IMR-90 (cell line): ENCODE measurements at regions not wholly inside any gene's neighbourhood (a gene's known extent, or its start where the extent isn't known, plus 50 kb on each side); places are given as distances from the start of the nearest gene placed in this dataset.

Experiments used
- ATAC-seq: fragments of 200-7000 bp; cut with Tn5 transposase; 2 replicates; pipeline ENCODE4 v1.9.1; 2020; ENCODE audit warnings: low read depth, mild to moderate bottlenecking, moderate library complexity
- BruUV-seq: library from RNA; stranded (reverse); fragments of 400-500 nt; replicated peaks from 2 replicates; lab custom pipeline; 2021; lab: Mats Ljungman, UMichigan
- CTCF ChIA-PET: fragments of 300-600 bp; formaldehyde crosslinking; extraction: SDS; loops from one replicate; lab custom pipeline; 2021; ENCODE audit warnings: antibody characterized with exemption; lab: Yijun Ruan, JAX
- POLR2A ChIA-PET: fragments of 300-600 bp; sonication (Branson Sonifier 250); formaldehyde crosslinking; loops from one replicate; lab custom pipeline; 2022; ENCODE audit warnings: antibody characterized with exemption; ENCODE audit not compliant: unreplicated experiment; lab: Charles Lee
- DNase-seq: peaks from one replicate; pipeline ENCODE4 v3.0.0; 2013
- H2AFZ ChIP-seq: replicated peaks from 2 replicates; pipeline ENCODE3; 2013; ENCODE audit warnings: low read length, mild to moderate bottlenecking; ENCODE audit not compliant: poor library complexity
- H2AK5ac ChIP-seq: 2 replicates; pipeline ENCODE4 v1.6.1; 2013; ENCODE audit warnings: low read depth, low read length, inconsistent platforms
- H2AK9ac ChIP-seq: replicated peaks from 2 replicates; pipeline ENCODE3; 2013; ENCODE audit warnings: mild to moderate bottlenecking, low read depth, low read length, moderate library complexity; ENCODE audit not compliant: poor library complexity
- H2BK120ac ChIP-seq: 2 replicates; pipeline ENCODE4 v1.6.1; 2013; ENCODE audit warnings: low read depth, low read length, inconsistent platforms
- H2BK15ac ChIP-seq: 3 replicates; pipeline ENCODE4 v1.6.1; 2013; ENCODE audit warnings: low read depth, low read length, inconsistent platforms
- H2BK20ac ChIP-seq: 2 replicates; pipeline ENCODE4 v1.6.1; 2013; ENCODE audit warnings: low read depth, mild to moderate bottlenecking, inconsistent platforms, low read length, moderate library complexity
- H2BK5ac ChIP-seq: 2 replicates; pipeline ENCODE4 v1.6.1; 2013; ENCODE audit warnings: mild to moderate bottlenecking, low read depth, low read length, inconsistent platforms; ENCODE audit not compliant: poor library complexity, severe bottlenecking
- H3K14ac ChIP-seq: replicated peaks from 2 replicates; pipeline ENCODE4 v1.6.1; 2013; ENCODE audit warnings: low read depth, low read length, inconsistent platforms
- H3K18ac ChIP-seq: 2 replicates; pipeline ENCODE4 v1.6.1; 2013; ENCODE audit warnings: low read depth, low read length, control low read depth
- H3K23ac ChIP-seq: 2 replicates; pipeline ENCODE4 v1.6.1; 2013; ENCODE audit warnings: low read depth, low read length, inconsistent platforms
- H3K27ac ChIP-seq: 2 replicates; pipeline ENCODE4 v1.5.1; 2013; ENCODE audit warnings: mild to moderate bottlenecking, control low read depth, low read length; ENCODE audit not compliant: insufficient read depth
- H3K27me3 ChIP-seq: 2 replicates; pipeline ENCODE4 v1.6.1; 2013; ENCODE audit warnings: low read length; ENCODE audit not compliant: control insufficient read depth, insufficient read depth
- H3K36me3 ChIP-seq: 2 replicates; pipeline ENCODE4 v1.6.1; 2013; ENCODE audit warnings: low read length, mixed read lengths; ENCODE audit not compliant: control insufficient read depth, insufficient read depth
- H3K4ac ChIP-seq: 2 replicates; pipeline ENCODE4 v1.6.1; 2013; ENCODE audit warnings: low read depth, low read length, inconsistent platforms
- H3K4me1 ChIP-seq: 2 replicates; pipeline ENCODE4 v1.6.1; 2013; ENCODE audit warnings: low read length, mixed read lengths; ENCODE audit not compliant: control insufficient read depth, insufficient read depth
- H3K4me2 ChIP-seq: 2 replicates; pipeline ENCODE4 v1.6.1; 2013; ENCODE audit warnings: low read depth, mild to moderate bottlenecking, control low read depth, low read length, moderate library complexity
- H3K4me3 ChIP-seq: 2 replicates; pipeline ENCODE4 v1.5.1; 2013; ENCODE audit warnings: low read depth, mild to moderate bottlenecking, control low read depth, low read length, moderate library complexity; ENCODE audit not compliant: insufficient read depth
- H3K56ac ChIP-seq: 2 replicates; pipeline ENCODE4 v1.6.1; 2013; ENCODE audit warnings: low read length, inconsistent platforms; ENCODE audit not compliant: insufficient read depth; ENCODE audit errors: extremely low read depth
- H3K79me1 ChIP-seq, 2 experiments: 2 replicates each; pipeline ENCODE4 v1.6.1; 2013; ENCODE audit warnings: low read length in 2 of 2, inconsistent platforms in 1 of 2, low read depth in 1 of 2
- H3K9ac ChIP-seq: 2 replicates; pipeline ENCODE4 v1.6.1; 2013; ENCODE audit warnings: low read depth, low read length, control low read depth
- H3K9me1 ChIP-seq: 2 replicates; pipeline ENCODE4 v1.6.1; 2013; ENCODE audit warnings: low read length, inconsistent platforms; ENCODE audit not compliant: insufficient read depth
- H3K9me3 ChIP-seq: 2 replicates; pipeline ENCODE4 v1.6.1; 2013; ENCODE audit warnings: low read length; ENCODE audit not compliant: control insufficient read depth, insufficient read depth
- H4K20me1 ChIP-seq: 2 replicates; pipeline ENCODE4 v1.6.1; 2013; ENCODE audit warnings: low read length, inconsistent platforms; ENCODE audit not compliant: insufficient read depth
- H4K5ac ChIP-seq: 2 replicates; pipeline ENCODE4 v1.6.1; 2013; ENCODE audit warnings: mild to moderate bottlenecking, low read depth, low read length, control low read depth
- H4K8ac ChIP-seq, 2 experiments: 2 replicates each; pipeline ENCODE4 v1.6.1; 2013; ENCODE audit warnings: low read depth in 2 of 2, low read length in 2 of 2, control low read depth in 1 of 2, inconsistent platforms in 1 of 2
- H4K91ac ChIP-seq: 2 replicates; pipeline ENCODE4 v1.6.1; 2013; ENCODE audit warnings: low read depth, low read length, inconsistent platforms; ENCODE audit not compliant: insufficient read depth
- RFX5 ChIP-seq: IDR thresholded peaks from 2 replicates; pipeline ENCODE4 v1.8.0; 2012; ENCODE audit warnings: low read depth, mild to moderate bottlenecking, low read length, moderate library complexity
- WGBS, 2 experiments: methylation state at CpG; one replicate each; pipeline versions ENCODE4 v1.1.5 to v1.1.7; 2013; ENCODE audit warnings: missing lambda C conversion rate in 2 of 2; ENCODE audit not compliant: insufficient read length in 1 of 2; ENCODE audit errors: extremely low coverage in 2 of 2; 5-methylcytosine and 5-hydroxymethylcytosine counted together
- dilution Hi-C: fragments of 300-500 bp; cut with HindIII; formaldehyde crosslinking; loops from one replicate; pipeline ENCODE4 v1.14.3; 2018; ENCODE audit warnings: low sequenced_read_pairs; ENCODE audit not compliant: unreplicated experiment
- in situ Hi-C: fragments of 300-500 bp; cut with MboI; formaldehyde crosslinking; loops from 3 replicates; pipeline ENCODE4 v1.14.3; 2019; ENCODE audit warnings: low sequenced_read_pairs, inconsistent platforms, mixed read lengths
- intact Hi-C: fragments of 100-400 bp; cut with micrococcal nuclease; formaldehyde crosslinking; loops from 2 replicates; pipeline ENCODE4 v1.10.0; 2022

DNA sequence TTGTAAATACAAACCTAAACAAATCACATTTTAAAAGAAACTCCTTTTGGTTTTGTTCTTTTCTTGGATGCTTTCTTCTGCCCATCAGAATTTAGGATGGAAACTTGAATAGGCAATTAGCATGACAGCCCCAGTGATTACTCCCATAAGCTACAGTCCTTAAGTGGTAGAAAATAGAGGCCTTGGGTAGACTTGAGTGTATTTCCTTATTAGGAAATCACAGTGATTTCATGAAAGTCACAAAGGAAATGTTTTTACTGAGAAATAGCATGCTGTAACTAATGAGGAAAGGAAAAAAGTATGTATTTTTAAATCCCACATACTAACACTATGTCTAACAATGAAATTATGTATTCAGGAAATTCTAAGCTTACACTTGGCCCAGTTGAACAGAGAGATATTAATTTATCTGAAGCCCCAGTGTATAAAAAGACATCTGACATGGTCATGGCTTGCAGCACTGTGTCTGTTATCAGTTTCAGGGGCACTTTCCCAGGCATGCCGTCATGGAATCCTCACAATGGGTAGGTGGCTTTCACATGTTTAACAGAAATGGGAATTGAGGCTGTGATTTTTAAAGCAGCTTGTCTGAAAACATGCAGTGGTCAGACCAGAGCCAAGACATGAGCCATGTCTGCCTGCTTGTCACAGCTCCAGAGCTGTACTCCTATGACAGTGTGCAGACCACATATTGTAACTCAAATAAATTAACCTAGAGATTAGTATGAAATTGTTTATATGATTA lies 79.7 kb upstream of the TRIB2 start:
- H4K91ac ChIP-seq, result peak overlapping the region; percentile 85
- peak overlapping the region; percentile 71 for H3K18ac ChIP-seq
- no TSS peak for BruUV-seq
- H2BK15ac ChIP-seq, result peak overlapping the region; percentile 96; the same call in 2 of the 3 replicates
- H2AK9ac ChIP-seq, result no peak overlapping the region
- 0 out of 2 replicates have a peak overlapping the region, but pooled peaks have one; percentile 21 for H2BK20ac ChIP-seq
- peak overlapping the region; percentile 12; the same call in 1 of the 2 replicates for H3K9ac ChIP-seq
- no peak overlapping the region for H3K4me3 ChIP-seq
- H3K4me1 ChIP-seq, result peaks cover 3% of the 10 kb centered on the region; the same call in 1 of the 2 replicates
- 0 out of 2 replicates have a peak overlapping the region, but pooled peaks have one; percentile 7 for H3K4me2 ChIP-seq
- H4K8ac ChIP-seq, result peak overlapping the region; percentile 71 to 89
- no peaks in the 10 kb centered on the region; the same call in 1 of the 2 replicates for H3K27me3 ChIP-seq
- no peak overlapping the region for H3K56ac ChIP-seq
- H4K5ac ChIP-seq, result peak overlapping the region; percentile 77
- H3K23ac ChIP-seq, result peak overlapping the region; percentile 87; the same call in 1 of the 2 replicates
- peak overlapping the region; percentile 65 for H3K27ac ChIP-seq
- no peaks in the 10 kb centered on the region for H3K79me1 ChIP-seq
- DNase-seq (peak; percentile 42), ATAC-seq (peak; percentile 74)
- peak overlapping the region; percentile 77 for H2AK5ac ChIP-seq
- H3K9me1 ChIP-seq, result no peaks in the 10 kb centered on the region
- dilution Hi-C loops (no loop called here), in situ Hi-C loops (no loop called here), intact Hi-C loops (no loop called here)
- peak overlapping the region; percentile 27 for H2AFZ ChIP-seq
- no peak for TF ChIP-seq RFX5
- peak overlapping the region; percentile 80 for H2BK5ac ChIP-seq
- H3K4ac ChIP-seq, result peak overlapping the region; percentile 24
- H3K14ac ChIP-seq, result peak overlapping the region; percentile 84
- H2BK120ac ChIP-seq, result peak overlapping the region; percentile 75
- ChIA-PET CTCF (no interaction called here), POLR2A (no interaction called here)
- no peaks in the 10 kb centered on the region for H4K20me1 ChIP-seq
- no peaks in the 10 kb centered on the region for H3K36me3 ChIP-seq
- no CpG with 5 or more reads among the region's 1 CpG for WGBS, 2 experiments
- H3K9me3 ChIP-seq, result no peaks in the 10 kb centered on the region
